ENCODE measurements at regions not wholly inside any gene's neighbourhood (a gene's known extent, or its start where the extent isn't known, plus 50 kb on each side); places are given as distances from the start of the nearest gene placed in this dataset.
A peak's percentile ranks its signal among the peaks of the same experiment; 100 is the strongest.
"Not testable (repeated sequence)": the region's sequence is repeated elsewhere in the genome, so short reads cannot be mapped to it uniquely, and the experiment has no call there.

GRCh38 chr1:194776657-194777056 is 1590.2 kb upstream of the B3GALT2 start:
- Histone ChIP-seq H3K36me3 (ENCODE audit: insufficient read depth, low read length) (no peaks in the 10 kb centered on the region), H3K79me2 (ENCODE audit: insufficient read depth, low read length) (no peaks in the 10 kb centered on the region), H3K27ac (ENCODE audit: low read depth, low read length, poor library complexity, severe bottlenecking) (no peak overlapping the region), H3K9me3 (ENCODE audit: low read length) (no peaks in the 10 kb centered on the region), H3F3A (ENCODE audit: insufficient read depth, low read length) (no peaks in the 10 kb centered on the region), H2AFZ (ENCODE audit: low read length) (no peak overlapping the region), H3K9me2 (ENCODE audit: low read depth, low read length) (no peaks in the 10 kb centered on the region), H3K4me3 (ENCODE audit: low read depth, low read length, poor library complexity, severe bottlenecking) (no peak overlapping the region), H3K4me2 (ENCODE audit: low read length) (no peak overlapping the region), H3K4me1 (ENCODE audit: insufficient read depth, low read length, severe bottlenecking) (no peaks in the 10 kb centered on the region), H3K27me3 (ENCODE audit: insufficient read depth, low read length) (no peaks in the 10 kb centered on the region), H4K20me1 (ENCODE audit: insufficient read depth, low read length) (no peaks in the 10 kb centered on the region), H3K9ac (ENCODE audit: low read length) (no peak overlapping the region)
- no peak for TF ChIP-seq EZH2 (IDR thresholded peaks at IDR 0.05; ENCODE audit: borderline replicate concordance, low read length)
- no peak for TF ChIP-seq CTCF (IDR thresholded peaks at IDR 0.05; ENCODE audit: low read length)

DNA sequence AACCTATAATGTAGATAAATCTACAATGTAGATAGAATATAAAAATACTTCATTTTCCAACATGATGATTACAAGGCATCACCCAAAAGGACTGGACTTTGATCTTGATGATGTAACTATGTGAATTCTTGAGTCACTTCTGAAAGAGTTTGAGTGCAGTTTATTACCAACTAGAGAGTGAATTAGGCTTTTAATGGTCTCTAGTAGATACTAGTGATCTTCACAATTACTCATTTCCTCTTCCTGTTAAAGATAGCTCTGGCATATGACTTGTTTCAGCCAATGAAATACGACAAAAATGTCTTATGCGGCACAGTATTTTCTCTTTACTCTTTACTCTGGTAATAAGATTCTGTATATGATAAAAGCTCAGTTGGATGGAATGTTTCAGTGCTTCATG is 1588.1 kb upstream of the B3GALT2 start:
- no peaks in the 10 kb centered on the region for H3K27me3 ChIP-seq (ENCODE audit: insufficient read depth, low read length)

GRCh38 chr1:194755241-194755994 is 1569.0 kb upstream of the B3GALT2 start:
- H3K79me2 ChIP-seq (ENCODE audit: insufficient read depth, low read length) = no peaks in the 10 kb centered on the region
- no peak overlapping the region for H2AFZ ChIP-seq (ENCODE audit: low read length)
- no peaks in the 10 kb centered on the region for H3K36me3 ChIP-seq (ENCODE audit: insufficient read depth, low read length)
- H3K4me1 ChIP-seq (ENCODE audit: insufficient read depth, low read length, severe bottlenecking) = peaks cover 4% of the 10 kb centered on the region
- no peak for TF ChIP-seq CTCF (IDR thresholded peaks at IDR 0.05; ENCODE audit: low read length)
- no peak overlapping the region for H3K9ac ChIP-seq (ENCODE audit: low read length)
- no peak overlapping the region for H3K27ac ChIP-seq (ENCODE audit: low read depth, low read length, poor library complexity, severe bottlenecking)
- H3K4me3 ChIP-seq (ENCODE audit: low read depth, low read length, poor library complexity, severe bottlenecking) = no peak overlapping the region
- H3K4me2 ChIP-seq (ENCODE audit: low read length) = no peak overlapping the region
- peaks cover 6% of the 10 kb centered on the region; the same call in 1 of the 2 replicates for H3K9me3 ChIP-seq (ENCODE audit: low read length)
- no peaks in the 10 kb centered on the region for H3F3A ChIP-seq (ENCODE audit: insufficient read depth, low read length)
- no peaks in the 10 kb centered on the region for H4K20me1 ChIP-seq (ENCODE audit: insufficient read depth, low read length)
- no peaks in the 10 kb centered on the region for H3K9me2 ChIP-seq (ENCODE audit: low read depth, low read length)
- H3K27me3 ChIP-seq (ENCODE audit: insufficient read depth, low read length) = no peaks in the 10 kb centered on the region

More for the DNA sequence above, 1588.1 kb upstream of the B3GALT2 start:
- Histone ChIP-seq H3K9me2 (ENCODE audit: low read depth, low read length) (no peaks in the 10 kb centered on the region), H3K9me3 (ENCODE audit: low read length) (no peaks in the 10 kb centered on the region), H3K4me3 (ENCODE audit: low read depth, low read length, poor library complexity, severe bottlenecking) (no peak overlapping the region), H3K27ac (ENCODE audit: low read depth, low read length, poor library complexity, severe bottlenecking) (no peak overlapping the region), H4K20me1 (ENCODE audit: insufficient read depth, low read length) (no peaks in the 10 kb centered on the region), H3K36me3 (ENCODE audit: insufficient read depth, low read length) (no peaks in the 10 kb centered on the region), H3K9ac (ENCODE audit: low read length) (no peak overlapping the region), H3K4me2 (ENCODE audit: low read length) (no peak overlapping the region), H3K4me1 (ENCODE audit: insufficient read depth, low read length, severe bottlenecking) (no peaks in the 10 kb centered on the region), H3K79me2 (ENCODE audit: insufficient read depth, low read length) (no peaks in the 10 kb centered on the region), H3F3A (ENCODE audit: insufficient read depth, low read length) (no peaks in the 10 kb centered on the region), H2AFZ (ENCODE audit: low read length) (peak overlapping the region; percentile 98; the same call in 1 of the 2 replicates)
- TF ChIP-seq EZH2 (IDR thresholded peaks at IDR 0.05; ENCODE audit: borderline replicate concordance, low read length) (no peak), CTCF (IDR thresholded peaks at IDR 0.05; ENCODE audit: low read length) (no peak)

GRCh38 chr1:194738843-194739242 is 1552.4 kb upstream of the B3GALT2 start:
- H3K4me2 ChIP-seq (ENCODE audit: low read length); H2AFZ ChIP-seq (ENCODE audit: low read length); H3K79me2 ChIP-seq (ENCODE audit: insufficient read depth, low read length); H3K9me3 ChIP-seq (ENCODE audit: low read length); H3K27me3 ChIP-seq (ENCODE audit: insufficient read depth, low read length); H3K9ac ChIP-seq (ENCODE audit: low read length); H3K4me3 ChIP-seq (ENCODE audit: low read depth, low read length, poor library complexity, severe bottlenecking); H3K9me2 ChIP-seq (ENCODE audit: low read depth, low read length); H3F3A ChIP-seq (ENCODE audit: insufficient read depth, low read length); H3K36me3 ChIP-seq (ENCODE audit: insufficient read depth, low read length); H4K20me1 ChIP-seq (ENCODE audit: insufficient read depth, low read length); H3K27ac ChIP-seq (ENCODE audit: low read depth, low read length, poor library complexity, severe bottlenecking): not testable (repeated sequence)
- peaks cover 26% of the 10 kb centered on the region for H3K4me1 ChIP-seq (ENCODE audit: insufficient read depth, low read length, severe bottlenecking)
